Osteoblast (primary cell): ENCODE measurements at regions not wholly inside any gene's neighbourhood (a gene's known extent, or its start where the extent isn't known, plus 50 kb on each side); places are given as distances from the start of the nearest gene placed in this dataset.

ENCODE experiments used
- DNase-seq: peaks from one replicate; pipeline ENCODE4 v3.0.0; 2011; ENCODE audit warnings: low spot score, mixed read lengths; ENCODE audit not compliant: insufficient read length; ENCODE audit errors: missing footprints
- H2AFZ ChIP-seq: 2 replicates; pipeline ENCODE4 v1.6.0; 2011; ENCODE audit warnings: mild to moderate bottlenecking, low read length
- H3K27ac ChIP-seq: 2 replicates; pipeline ENCODE4 v1.5.1; 2011; ENCODE audit warnings: mild to moderate bottlenecking, low read depth, low read length, moderate library complexity
- H3K27me3 ChIP-seq: 2 replicates; pipeline ENCODE4 v1.6.0; 2012; ENCODE audit warnings: mild to moderate bottlenecking, control low read depth, inconsistent platforms, low read length, moderate library complexity; ENCODE audit not compliant: insufficient read depth
- H3K36me3 ChIP-seq: 2 replicates; pipeline ENCODE4 v1.5.1; 2011; ENCODE audit warnings: mild to moderate bottlenecking, low read length, control low read depth, moderate library complexity; ENCODE audit not compliant: insufficient read depth
- H3K4me1 ChIP-seq: 2 replicates; pipeline ENCODE4 v1.5.1; 2011; ENCODE audit warnings: mild to moderate bottlenecking, low read length, control low read depth, moderate library complexity; ENCODE audit not compliant: insufficient read depth
- H3K4me2 ChIP-seq: 2 replicates; pipeline ENCODE4 v1.6.0; 2011; ENCODE audit warnings: mild to moderate bottlenecking, low read length; ENCODE audit not compliant: insufficient read depth
- H3K4me3 ChIP-seq: fragments of 200-600 bp; sonication (generic); 3 replicates; pipeline ENCODE4 v1.5.1; 2012; ENCODE audit warnings: mild to moderate bottlenecking, low read length, inconsistent platforms; ENCODE audit not compliant: insufficient read depth
- H3K79me2 ChIP-seq: 2 replicates; pipeline ENCODE4 v1.6.0; 2012; ENCODE audit warnings: mild to moderate bottlenecking, low read length, control low read depth, inconsistent platforms; ENCODE audit not compliant: insufficient read depth
- H3K9me3 ChIP-seq: 2 replicates; pipeline ENCODE4 v1.5.1; 2011; ENCODE audit warnings: low read depth, low read length, control low read depth
- H4K20me1 ChIP-seq: 2 replicates; pipeline ENCODE4 v1.6.0; 2012; ENCODE audit warnings: mild to moderate bottlenecking, low read length, control low read depth; ENCODE audit not compliant: insufficient read depth
- TF ChIP-seq, protein P1 (sequence below): IDR thresholded peaks from 2 replicates; pipeline ENCODE4 v1.5.1; 2011; ENCODE audit warnings: mild to moderate bottlenecking, low read depth, low read length, moderate library complexity; ENCODE audit errors: extremely low read depth

DNA sequence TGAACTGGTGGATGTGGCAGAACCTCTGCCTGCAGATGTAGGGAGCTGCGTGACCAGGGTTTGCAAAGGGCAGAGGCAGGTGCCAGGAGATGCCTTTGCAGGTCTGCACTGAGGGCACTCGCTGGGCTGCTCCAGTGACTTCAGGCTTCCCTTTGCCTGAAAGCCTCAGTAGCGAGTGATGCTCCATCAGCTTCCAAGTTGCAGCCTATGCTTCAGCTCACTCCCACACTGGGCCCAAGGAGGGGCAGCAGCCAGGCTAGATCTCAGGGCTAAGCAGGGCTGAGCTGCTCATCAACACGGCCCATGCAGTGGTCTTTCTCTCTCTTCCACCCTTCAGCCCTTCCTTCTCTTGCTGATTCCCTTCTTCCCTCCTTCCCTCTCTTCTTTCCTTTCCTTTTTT, 78.3 kb upstream of the RGMA start:
- Histone ChIP-seq H2AFZ (no peak overlapping the region), H4K20me1 (no peaks in the 10 kb centered on the region), H3K4me2 (no peak overlapping the region), H3K27ac (no peak overlapping the region), H3K36me3 (no peaks in the 10 kb centered on the region), H3K27me3 (no peaks in the 10 kb centered on the region), H3K4me3 (no peak overlapping the region), H3K4me1 (no peaks in the 10 kb centered on the region), H3K9me3 (no peaks in the 10 kb centered on the region), H3K79me2 (no peaks in the 10 kb centered on the region)
- DNase-seq = no peak
- TF ChIP-seq, protein P1, sequence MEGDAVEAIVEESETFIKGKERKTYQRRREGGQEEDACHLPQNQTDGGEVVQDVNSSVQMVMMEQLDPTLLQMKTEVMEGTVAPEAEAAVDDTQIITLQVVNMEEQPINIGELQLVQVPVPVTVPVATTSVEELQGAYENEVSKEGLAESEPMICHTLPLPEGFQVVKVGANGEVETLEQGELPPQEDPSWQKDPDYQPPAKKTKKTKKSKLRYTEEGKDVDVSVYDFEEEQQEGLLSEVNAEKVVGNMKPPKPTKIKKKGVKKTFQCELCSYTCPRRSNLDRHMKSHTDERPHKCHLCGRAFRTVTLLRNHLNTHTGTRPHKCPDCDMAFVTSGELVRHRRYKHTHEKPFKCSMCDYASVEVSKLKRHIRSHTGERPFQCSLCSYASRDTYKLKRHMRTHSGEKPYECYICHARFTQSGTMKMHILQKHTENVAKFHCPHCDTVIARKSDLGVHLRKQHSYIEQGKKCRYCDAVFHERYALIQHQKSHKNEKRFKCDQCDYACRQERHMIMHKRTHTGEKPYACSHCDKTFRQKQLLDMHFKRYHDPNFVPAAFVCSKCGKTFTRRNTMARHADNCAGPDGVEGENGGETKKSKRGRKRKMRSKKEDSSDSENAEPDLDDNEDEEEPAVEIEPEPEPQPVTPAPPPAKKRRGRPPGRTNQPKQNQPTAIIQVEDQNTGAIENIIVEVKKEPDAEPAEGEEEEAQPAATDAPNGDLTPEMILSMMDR = no peak

DNA sequence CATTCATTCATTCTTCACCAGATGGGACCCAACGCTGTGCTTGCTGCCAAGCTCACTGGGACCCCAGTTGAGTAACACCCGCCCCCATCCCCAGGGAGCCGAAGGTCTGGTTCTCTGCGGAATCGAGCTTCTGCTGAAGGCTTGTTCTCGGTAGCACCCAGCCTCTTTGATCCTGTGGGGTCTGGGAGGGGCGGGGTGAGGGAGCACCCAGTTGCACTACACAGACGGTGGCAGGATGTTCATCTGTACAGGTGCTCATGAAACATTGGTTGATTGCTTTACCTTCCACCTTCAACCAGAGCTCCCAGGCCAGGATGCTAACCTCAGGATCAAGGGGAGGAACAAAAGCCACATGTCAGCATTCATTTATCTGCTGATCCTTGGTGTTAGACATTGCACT, 77.7 kb upstream of the RGMA start:
- Histone ChIP-seq H3K79me2 (no peaks in the 10 kb centered on the region), H3K4me1 (no peaks in the 10 kb centered on the region), H3K36me3 (no peaks in the 10 kb centered on the region), H4K20me1 (no peaks in the 10 kb centered on the region), H3K9me3 (no peaks in the 10 kb centered on the region), H3K4me3 (no peak overlapping the region), H2AFZ (no peak overlapping the region), H3K4me2 (no peak overlapping the region), H3K27me3 (no peaks in the 10 kb centered on the region), H3K27ac (no peak overlapping the region)
- no peak for DNase-seq
- TF ChIP-seq, protein P1 = no peak

DNA sequence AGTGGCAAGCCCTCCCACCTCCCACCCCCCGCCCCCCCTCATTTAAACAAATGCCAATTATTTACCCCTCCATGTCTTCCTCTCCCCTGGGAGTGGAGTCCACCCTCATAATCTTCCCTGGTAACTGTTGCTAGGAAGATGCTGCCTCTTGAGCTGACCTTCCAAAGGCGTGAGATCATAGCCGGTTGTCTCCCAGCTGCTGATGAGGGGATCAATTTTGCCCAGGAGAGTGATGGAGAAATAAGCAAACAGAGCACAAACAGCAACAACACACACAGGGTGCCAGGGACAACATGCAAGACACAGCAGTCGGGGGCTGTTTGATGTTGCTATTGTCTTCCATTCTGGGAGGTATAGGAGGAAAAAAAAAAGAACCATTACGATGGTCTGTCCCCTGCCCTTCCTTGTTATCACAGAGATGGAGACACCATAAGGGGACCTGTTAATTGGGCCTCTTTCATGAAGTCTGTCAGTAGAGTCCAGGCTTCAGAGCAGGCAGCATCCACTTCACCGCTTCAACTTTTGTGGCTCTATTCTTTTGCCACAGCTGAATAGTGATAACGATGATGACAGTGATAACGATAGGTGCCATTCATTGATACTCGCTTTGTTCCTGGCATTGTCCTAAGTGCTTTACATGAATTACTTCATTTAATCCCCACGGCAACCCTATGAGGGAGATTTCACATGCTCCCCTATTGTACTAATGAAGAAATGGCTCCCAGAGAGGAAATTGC, 76.9 kb upstream of the RGMA start:
- Histone ChIP-seq H4K20me1 (no peaks in the 10 kb centered on the region), H3K4me3 (no peak overlapping the region), H3K4me2 (no peak overlapping the region), H3K4me1 (no peaks in the 10 kb centered on the region), H3K79me2 (no peaks in the 10 kb centered on the region), H3K36me3 (no peaks in the 10 kb centered on the region), H2AFZ (no peak overlapping the region), H3K9me3 (no peaks in the 10 kb centered on the region), H3K27me3 (no peaks in the 10 kb centered on the region), H3K27ac (no peak overlapping the region)
- no peak for DNase-seq
- TF ChIP-seq, protein P1 = no peak

DNA sequence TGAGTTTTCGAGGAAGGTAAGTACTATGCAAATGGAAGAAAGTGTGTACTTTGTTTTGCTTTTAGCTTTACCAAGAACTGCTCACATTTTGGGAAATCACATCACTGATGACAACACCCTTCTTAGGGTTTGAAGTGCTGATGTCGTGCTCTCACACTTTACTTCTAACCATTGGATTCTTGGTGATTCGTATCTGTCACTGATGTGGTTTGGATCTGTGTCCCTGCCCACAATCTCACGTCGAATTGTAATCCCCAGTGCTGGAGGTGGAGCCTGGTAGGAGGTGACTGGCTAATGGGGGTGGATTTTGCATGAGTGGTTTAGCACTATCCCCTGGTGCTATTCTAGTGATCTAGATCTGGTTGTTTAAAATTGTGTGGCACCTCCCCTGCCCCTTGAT, 75.4 kb upstream of the RGMA start:
- no peak for DNase-seq
- Histone ChIP-seq H3K27ac (no peak overlapping the region), H3K4me1 (no peaks in the 10 kb centered on the region), H3K27me3 (no peaks in the 10 kb centered on the region), H3K4me3 (no peak overlapping the region), H3K36me3 (no peaks in the 10 kb centered on the region), H3K79me2 (no peaks in the 10 kb centered on the region), H4K20me1 (no peaks in the 10 kb centered on the region), H3K9me3 (no peaks in the 10 kb centered on the region), H3K4me2 (no peak overlapping the region), H2AFZ (no peak overlapping the region)
- TF ChIP-seq, protein P1 = no peak
